ENCODE measurements at regions not wholly inside any gene's neighbourhood (a gene's known extent, or its start where the extent isn't known, plus 50 kb on each side); places are given as distances from the start of the nearest gene placed in this dataset.

GRCh38 chr4:31078661-31079060, 358.5 kb downstream of the PCDH7 start:
- no peaks in the 10 kb centered on the region for H3K4me1 ChIP-seq
- H3K9ac ChIP-seq, result no peak overlapping the region
- H3K4me3 ChIP-seq (ENCODE audit: low read depth, low read length), result no peak overlapping the region
- H3K79me2 ChIP-seq, result no peaks in the 10 kb centered on the region
- no peak overlapping the region for H3K4me2 ChIP-seq (ENCODE audit: low read length)
- no peaks in the 10 kb centered on the region for H3K36me3 ChIP-seq (ENCODE audit: control insufficient read depth, insufficient read depth, low read length)
- no peak overlapping the region for H2AFZ ChIP-seq
- H3K9me3 ChIP-seq (ENCODE audit: control insufficient read depth, low read length), result no peaks in the 10 kb centered on the region
- TF ChIP-seq CTCF (IDR thresholded peaks at IDR 0.05), result no peak
- H3K27ac ChIP-seq, result no peak overlapping the region
- no peaks in the 10 kb centered on the region for H3K27me3 ChIP-seq (ENCODE audit: control insufficient read depth, insufficient read depth, low read length)

- Histone ChIP-seq H2AFZ (no peak overlapping the region), H3K4me1 (no peaks in the 10 kb centered on the region), H3K9me3 (ENCODE audit: control insufficient read depth, low read length) (no peaks in the 10 kb centered on the region), H3K9ac (no peak overlapping the region), H3K27ac (no peak overlapping the region), H3K4me2 (ENCODE audit: low read length) (no peak overlapping the region), H3K27me3 (ENCODE audit: control insufficient read depth, insufficient read depth, low read length) (no peaks in the 10 kb centered on the region), H3K36me3 (ENCODE audit: control insufficient read depth, insufficient read depth, low read length) (no peaks in the 10 kb centered on the region), H3K4me3 (ENCODE audit: low read depth, low read length) (no peak overlapping the region), H3K79me2 (no peaks in the 10 kb centered on the region)
- TF ChIP-seq CTCF (IDR thresholded peaks at IDR 0.05), result no peak
Observed at GRCh38 chr4:31080887-31081286, 360.7 kb downstream of the PCDH7 start.

- Histone ChIP-seq H3K4me3 (ENCODE audit: low read depth, low read length) (no peak overlapping the region), H3K79me2 (no peaks in the 10 kb centered on the region), H3K9ac (no peak overlapping the region), H3K9me3 (ENCODE audit: control insufficient read depth, low read length) (no peaks in the 10 kb centered on the region), H3K4me2 (ENCODE audit: low read length) (no peak overlapping the region), H3K36me3 (ENCODE audit: control insufficient read depth, insufficient read depth, low read length) (no peaks in the 10 kb centered on the region), H3K27me3 (ENCODE audit: control insufficient read depth, insufficient read depth, low read length) (no peaks in the 10 kb centered on the region), H3K27ac (no peak overlapping the region), H3K4me1 (no peaks in the 10 kb centered on the region), H2AFZ (no peak overlapping the region)
- no peak for TF ChIP-seq CTCF (IDR thresholded peaks at IDR 0.05)
Observed at GRCh38 chr4:31081366-31081765, 361.2 kb downstream of the PCDH7 start.

GRCh38 chr4:31083456-31083855, 363.3 kb downstream of the PCDH7 start:
- no peak overlapping the region for H3K27ac ChIP-seq
- no peak overlapping the region for H3K4me3 ChIP-seq (ENCODE audit: low read depth, low read length)
- H3K4me2 ChIP-seq (ENCODE audit: low read length), result no peak overlapping the region
- H2AFZ ChIP-seq, result no peak overlapping the region
- H3K9me3 ChIP-seq (ENCODE audit: control insufficient read depth, low read length), result no peaks in the 10 kb centered on the region
- no peaks in the 10 kb centered on the region for H3K79me2 ChIP-seq
- H3K27me3 ChIP-seq (ENCODE audit: control insufficient read depth, insufficient read depth, low read length), result no peaks in the 10 kb centered on the region
- no peak for TF ChIP-seq CTCF (IDR thresholded peaks at IDR 0.05)
- no peaks in the 10 kb centered on the region for H3K4me1 ChIP-seq
- H3K36me3 ChIP-seq (ENCODE audit: control insufficient read depth, insufficient read depth, low read length), result no peaks in the 10 kb centered on the region
- no peak overlapping the region for H3K9ac ChIP-seq

- TF ChIP-seq CTCF (IDR thresholded peaks at IDR 0.05), result no peak
- Histone ChIP-seq H3K9me3 (ENCODE audit: control insufficient read depth, low read length) (no peaks in the 10 kb centered on the region), H3K4me2 (ENCODE audit: low read length) (no peak overlapping the region), H2AFZ (no peak overlapping the region), H3K9ac (no peak overlapping the region), H3K4me1 (no peaks in the 10 kb centered on the region), H3K4me3 (ENCODE audit: low read depth, low read length) (no peak overlapping the region), H3K79me2 (no peaks in the 10 kb centered on the region), H3K27ac (no peak overlapping the region), H3K36me3 (ENCODE audit: control insufficient read depth, insufficient read depth, low read length) (no peaks in the 10 kb centered on the region), H3K27me3 (ENCODE audit: control insufficient read depth, insufficient read depth, low read length) (no peaks in the 10 kb centered on the region)
Observed at GRCh38 chr4:31084806-31085416, 364.7 kb downstream of the PCDH7 start.
